ENCODE measurements at regions not wholly inside any gene's neighbourhood (a gene's known extent, or its start where the extent isn't known, plus 50 kb on each side); places are given as distances from the start of the nearest gene placed in this dataset.
A peak's percentile ranks its signal among the peaks of the same experiment; 100 is the strongest.

DNA sequence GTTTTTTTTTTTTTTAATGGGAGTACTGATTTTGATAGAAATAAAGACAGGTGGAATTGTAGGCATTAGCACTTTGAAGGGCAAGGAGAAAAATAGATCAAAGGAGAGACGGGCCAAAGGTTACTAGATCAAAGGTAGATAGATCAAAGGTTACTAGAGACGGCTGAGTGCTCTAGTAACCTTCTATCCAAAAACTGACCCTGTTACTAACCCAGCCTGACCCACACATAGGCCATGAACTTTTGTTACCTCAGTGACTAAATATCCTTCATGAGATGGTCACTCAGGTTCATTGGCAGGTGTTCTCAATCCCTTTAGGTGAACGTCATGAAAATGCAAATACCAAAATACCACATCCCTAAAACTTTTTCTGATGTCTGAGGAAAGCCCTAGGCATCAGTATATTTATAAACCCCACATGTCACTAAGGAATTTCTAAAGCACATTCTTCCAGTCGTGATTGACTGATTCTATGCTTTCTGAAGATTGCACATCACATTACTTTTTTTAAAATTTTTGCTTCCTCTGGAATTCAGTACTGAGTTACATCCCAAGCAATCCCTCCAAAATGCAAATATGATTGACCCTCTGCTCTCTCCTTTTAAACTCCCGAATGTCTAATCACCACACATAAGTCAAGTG is 772.7 kb downstream of the BRINP1 start:
- Mint-ChIP-seq H3K27me3 (ENCODE audit: insufficient read depth, low read depth, poor library complexity) (no peaks in the 10 kb centered on the region), H3K9me3 (no peaks in the 10 kb centered on the region), H3K27ac (no peak overlapping the region), H3K4me1 (peaks cover 9% of the 10 kb centered on the region; the same call in 2 of the 3 replicates), H3K36me3 (ENCODE audit: low read depth) (no peaks in the 10 kb centered on the region), H3K4me3 (no peak overlapping the region)
- Histone ChIP-seq H3K27me3 (ENCODE audit: insufficient read depth) (no peaks in the 10 kb centered on the region), H3K4me2 (no peak overlapping the region), H3K79me2 (replicated peaks; ENCODE audit: insufficient read depth) (no peaks in the 10 kb centered on the region), H3K36me3 (ENCODE audit: insufficient read depth) (no peaks in the 10 kb centered on the region), H3K27ac (ENCODE audit: low read depth) (no peak overlapping the region), H3K4me1 (ENCODE audit: insufficient read depth) (no peaks in the 10 kb centered on the region), H3K4me3 (no peak overlapping the region), H4K20me1 (replicated peaks; ENCODE audit: insufficient read depth) (no peaks in the 10 kb centered on the region), H2AFZ (peak overlapping the region; percentile 30; the same call in 1 of the 2 replicates), H3F3A (replicated peaks; ENCODE audit: low read depth) (no peaks in the 10 kb centered on the region), H3K9me2 (ENCODE audit: insufficient read depth) (no peaks in the 10 kb centered on the region)
- ATAC-seq (no peak), DNase-seq (ENCODE audit: low spot score) (no peak)
- no peak for TF ChIP-seq JUNB (IDR thresholded peaks at IDR 0.05; ENCODE audit: unreplicated experiment)
- TF ChIP-seq EZH2 (IDR thresholded peaks at IDR 0.05; ENCODE audit: low read depth, unreplicated experiment): no peak
- TF ChIP-seq, protein P1, sequence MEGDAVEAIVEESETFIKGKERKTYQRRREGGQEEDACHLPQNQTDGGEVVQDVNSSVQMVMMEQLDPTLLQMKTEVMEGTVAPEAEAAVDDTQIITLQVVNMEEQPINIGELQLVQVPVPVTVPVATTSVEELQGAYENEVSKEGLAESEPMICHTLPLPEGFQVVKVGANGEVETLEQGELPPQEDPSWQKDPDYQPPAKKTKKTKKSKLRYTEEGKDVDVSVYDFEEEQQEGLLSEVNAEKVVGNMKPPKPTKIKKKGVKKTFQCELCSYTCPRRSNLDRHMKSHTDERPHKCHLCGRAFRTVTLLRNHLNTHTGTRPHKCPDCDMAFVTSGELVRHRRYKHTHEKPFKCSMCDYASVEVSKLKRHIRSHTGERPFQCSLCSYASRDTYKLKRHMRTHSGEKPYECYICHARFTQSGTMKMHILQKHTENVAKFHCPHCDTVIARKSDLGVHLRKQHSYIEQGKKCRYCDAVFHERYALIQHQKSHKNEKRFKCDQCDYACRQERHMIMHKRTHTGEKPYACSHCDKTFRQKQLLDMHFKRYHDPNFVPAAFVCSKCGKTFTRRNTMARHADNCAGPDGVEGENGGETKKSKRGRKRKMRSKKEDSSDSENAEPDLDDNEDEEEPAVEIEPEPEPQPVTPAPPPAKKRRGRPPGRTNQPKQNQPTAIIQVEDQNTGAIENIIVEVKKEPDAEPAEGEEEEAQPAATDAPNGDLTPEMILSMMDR (conservative IDR thresholded peaks at IDR 0.05; ENCODE audit: low read depth in 2 of 2): no peak
- no peak for TF ChIP-seq CREB1 (CRISPR knock-in tag; IDR thresholded peaks at IDR 0.05; ENCODE audit: low read depth)
- TF ChIP-seq, protein P2, sequence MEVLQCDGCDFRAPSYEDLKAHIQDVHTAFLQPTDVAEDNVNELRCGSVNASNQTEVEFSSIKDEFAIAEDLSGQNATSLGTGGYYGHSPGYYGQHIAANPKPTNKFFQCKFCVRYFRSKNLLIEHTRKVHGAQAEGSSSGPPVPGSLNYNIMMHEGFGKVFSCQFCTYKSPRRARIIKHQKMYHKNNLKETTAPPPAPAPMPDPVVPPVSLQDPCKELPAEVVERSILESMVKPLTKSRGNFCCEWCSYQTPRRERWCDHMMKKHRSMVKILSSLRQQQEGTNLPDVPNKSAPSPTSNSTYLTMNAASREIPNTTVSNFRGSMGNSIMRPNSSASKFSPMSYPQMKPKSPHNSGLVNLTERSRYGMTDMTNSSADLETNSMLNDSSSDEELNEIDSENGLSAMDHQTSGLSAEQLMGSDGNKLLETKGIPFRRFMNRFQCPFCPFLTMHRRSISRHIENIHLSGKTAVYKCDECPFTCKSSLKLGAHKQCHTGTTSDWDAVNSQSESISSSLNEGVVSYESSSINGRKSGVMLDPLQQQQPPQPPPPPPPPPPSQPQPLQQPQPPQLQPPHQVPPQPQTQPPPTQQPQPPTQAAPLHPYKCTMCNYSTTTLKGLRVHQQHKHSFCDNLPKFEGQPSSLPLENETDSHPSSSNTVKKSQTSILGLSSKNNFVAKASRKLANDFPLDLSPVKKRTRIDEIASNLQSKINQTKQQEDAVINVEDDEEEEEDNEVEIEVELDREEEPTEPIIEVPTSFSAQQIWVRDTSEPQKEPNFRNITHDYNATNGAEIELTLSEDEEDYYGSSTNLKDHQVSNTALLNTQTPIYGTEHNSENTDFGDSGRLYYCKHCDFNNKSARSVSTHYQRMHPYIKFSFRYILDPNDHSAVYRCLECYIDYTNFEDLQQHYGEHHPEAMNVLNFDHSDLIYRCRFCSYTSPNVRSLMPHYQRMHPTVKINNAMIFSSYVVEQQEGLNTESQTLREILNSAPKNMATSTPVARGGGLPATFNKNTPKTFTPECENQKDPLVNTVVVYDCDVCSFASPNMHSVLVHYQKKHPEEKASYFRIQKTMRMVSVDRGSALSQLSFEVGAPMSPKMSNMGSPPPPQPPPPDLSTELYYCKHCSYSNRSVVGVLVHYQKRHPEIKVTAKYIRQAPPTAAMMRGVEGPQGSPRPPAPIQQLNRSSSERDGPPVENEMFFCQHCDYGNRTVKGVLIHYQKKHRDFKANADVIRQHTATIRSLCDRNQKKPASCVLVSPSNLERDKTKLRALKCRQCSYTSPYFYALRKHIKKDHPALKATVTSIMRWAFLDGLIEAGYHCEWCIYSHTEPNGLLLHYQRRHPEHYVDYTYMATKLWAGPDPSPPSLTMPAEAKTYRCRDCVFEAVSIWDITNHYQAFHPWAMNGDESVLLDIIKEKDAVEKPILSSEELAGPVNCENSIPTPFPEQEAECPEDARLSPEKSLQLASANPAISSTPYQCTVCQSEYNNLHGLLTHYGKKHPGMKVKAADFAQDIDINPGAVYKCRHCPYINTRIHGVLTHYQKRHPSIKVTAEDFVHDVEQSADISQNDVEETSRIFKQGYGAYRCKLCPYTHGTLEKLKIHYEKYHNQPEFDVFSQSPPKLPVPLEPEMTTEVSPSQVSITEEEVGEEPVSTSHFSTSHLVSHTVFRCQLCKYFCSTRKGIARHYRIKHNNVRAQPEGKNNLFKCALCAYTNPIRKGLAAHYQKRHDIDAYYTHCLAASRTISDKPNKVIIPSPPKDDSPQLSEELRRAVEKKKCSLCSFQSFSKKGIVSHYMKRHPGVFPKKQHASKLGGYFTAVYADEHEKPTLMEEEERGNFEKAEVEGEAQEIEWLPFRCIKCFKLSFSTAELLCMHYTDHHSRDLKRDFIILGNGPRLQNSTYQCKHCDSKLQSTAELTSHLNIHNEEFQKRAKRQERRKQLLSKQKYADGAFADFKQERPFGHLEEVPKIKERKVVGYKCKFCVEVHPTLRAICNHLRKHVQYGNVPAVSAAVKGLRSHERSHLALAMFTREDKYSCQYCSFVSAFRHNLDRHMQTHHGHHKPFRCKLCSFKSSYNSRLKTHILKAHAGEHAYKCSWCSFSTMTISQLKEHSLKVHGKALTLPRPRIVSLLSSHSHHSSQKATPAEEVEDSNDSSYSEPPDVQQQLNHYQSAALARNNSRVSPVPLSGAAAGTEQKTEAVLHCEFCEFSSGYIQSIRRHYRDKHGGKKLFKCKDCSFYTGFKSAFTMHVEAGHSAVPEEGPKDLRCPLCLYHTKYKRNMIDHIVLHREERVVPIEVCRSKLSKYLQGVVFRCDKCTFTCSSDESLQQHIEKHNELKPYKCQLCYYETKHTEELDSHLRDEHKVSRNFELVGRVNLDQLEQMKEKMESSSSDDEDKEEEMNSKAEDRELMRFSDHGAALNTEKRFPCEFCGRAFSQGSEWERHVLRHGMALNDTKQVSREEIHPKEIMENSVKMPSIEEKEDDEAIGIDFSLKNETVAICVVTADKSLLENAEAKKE (CRISPR knock-in tag; IDR thresholded peaks at IDR 0.05): no peak
- TF ChIP-seq STAT1 (IDR thresholded peaks at IDR 0.05; ENCODE audit: unreplicated experiment): no peak
- no peak for TF ChIP-seq NANOG (IDR thresholded peaks at IDR 0.05; ENCODE audit: borderline replicate concordance)
- no peak for TF ChIP-seq POLR2AphosphoS5 (IDR thresholded peaks at IDR 0.05; ENCODE audit: low read depth)
- TF ChIP-seq, protein P3, sequence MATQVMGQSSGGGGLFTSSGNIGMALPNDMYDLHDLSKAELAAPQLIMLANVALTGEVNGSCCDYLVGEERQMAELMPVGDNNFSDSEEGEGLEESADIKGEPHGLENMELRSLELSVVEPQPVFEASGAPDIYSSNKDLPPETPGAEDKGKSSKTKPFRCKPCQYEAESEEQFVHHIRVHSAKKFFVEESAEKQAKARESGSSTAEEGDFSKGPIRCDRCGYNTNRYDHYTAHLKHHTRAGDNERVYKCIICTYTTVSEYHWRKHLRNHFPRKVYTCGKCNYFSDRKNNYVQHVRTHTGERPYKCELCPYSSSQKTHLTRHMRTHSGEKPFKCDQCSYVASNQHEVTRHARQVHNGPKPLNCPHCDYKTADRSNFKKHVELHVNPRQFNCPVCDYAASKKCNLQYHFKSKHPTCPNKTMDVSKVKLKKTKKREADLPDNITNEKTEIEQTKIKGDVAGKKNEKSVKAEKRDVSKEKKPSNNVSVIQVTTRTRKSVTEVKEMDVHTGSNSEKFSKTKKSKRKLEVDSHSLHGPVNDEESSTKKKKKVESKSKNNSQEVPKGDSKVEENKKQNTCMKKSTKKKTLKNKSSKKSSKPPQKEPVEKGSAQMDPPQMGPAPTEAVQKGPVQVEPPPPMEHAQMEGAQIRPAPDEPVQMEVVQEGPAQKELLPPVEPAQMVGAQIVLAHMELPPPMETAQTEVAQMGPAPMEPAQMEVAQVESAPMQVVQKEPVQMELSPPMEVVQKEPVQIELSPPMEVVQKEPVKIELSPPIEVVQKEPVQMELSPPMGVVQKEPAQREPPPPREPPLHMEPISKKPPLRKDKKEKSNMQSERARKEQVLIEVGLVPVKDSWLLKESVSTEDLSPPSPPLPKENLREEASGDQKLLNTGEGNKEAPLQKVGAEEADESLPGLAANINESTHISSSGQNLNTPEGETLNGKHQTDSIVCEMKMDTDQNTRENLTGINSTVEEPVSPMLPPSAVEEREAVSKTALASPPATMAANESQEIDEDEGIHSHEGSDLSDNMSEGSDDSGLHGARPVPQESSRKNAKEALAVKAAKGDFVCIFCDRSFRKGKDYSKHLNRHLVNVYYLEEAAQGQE (IDR thresholded peaks at IDR 0.05; ENCODE audit: unreplicated experiment): no peak
- no peak for TF ChIP-seq ZNF114 (CRISPR knock-in tag; IDR thresholded peaks at IDR 0.05)
- TF ChIP-seq, protein P4, sequence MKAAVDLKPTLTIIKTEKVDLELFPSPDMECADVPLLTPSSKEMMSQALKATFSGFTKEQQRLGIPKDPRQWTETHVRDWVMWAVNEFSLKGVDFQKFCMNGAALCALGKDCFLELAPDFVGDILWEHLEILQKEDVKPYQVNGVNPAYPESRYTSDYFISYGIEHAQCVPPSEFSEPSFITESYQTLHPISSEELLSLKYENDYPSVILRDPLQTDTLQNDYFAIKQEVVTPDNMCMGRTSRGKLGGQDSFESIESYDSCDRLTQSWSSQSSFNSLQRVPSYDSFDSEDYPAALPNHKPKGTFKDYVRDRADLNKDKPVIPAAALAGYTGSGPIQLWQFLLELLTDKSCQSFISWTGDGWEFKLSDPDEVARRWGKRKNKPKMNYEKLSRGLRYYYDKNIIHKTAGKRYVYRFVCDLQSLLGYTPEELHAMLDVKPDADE (IDR thresholded peaks at IDR 0.05): no peak
- no peak for TF ChIP-seq ZNF331 (CRISPR knock-in tag; IDR thresholded peaks at IDR 0.05; ENCODE audit: low read depth)
- TF ChIP-seq EZH2phosphoT487 (IDR thresholded peaks at IDR 0.05; ENCODE audit: unreplicated experiment): no peak

All from GM23338 (cell line).